Retinal pigment epithelial cell (primary cell): ENCODE measurements at regions not wholly inside any gene's neighbourhood (a gene's known extent, or its start where the extent isn't known, plus 50 kb on each side); places are given as distances from the start of the nearest gene placed in this dataset.

Source experiments
- DNase-seq: peaks from one replicate; pipeline ENCODE4 v3.0.0-alpha.2; 2010; ENCODE audit warnings: low read depth
- H3K4me3 ChIP-seq: 2 replicates; pipeline ENCODE4 v1.5.1; 2011; ENCODE audit warnings: mild to moderate bottlenecking, low read length, control low read depth, moderate library complexity
- CTCF ChIP-seq: conservative IDR thresholded peaks from 2 replicates; pipeline ENCODE4 v1.5.1; 2011; ENCODE audit warnings: low read depth, low read length, control low read depth, inconsistent platforms

GRCh38 chr2:206220997-206221396 is 53.5 kb upstream of the ZDBF2 start:
- H3K4me3 ChIP-seq, result no peak overlapping the region
- no peak for DNase-seq
- TF ChIP-seq CTCF, result no peak
